ENCODE measurements at regions not wholly inside any gene's neighbourhood (a gene's known extent, or its start where the extent isn't known, plus 50 kb on each side); places are given as distances from the start of the nearest gene placed in this dataset.

DNA sequence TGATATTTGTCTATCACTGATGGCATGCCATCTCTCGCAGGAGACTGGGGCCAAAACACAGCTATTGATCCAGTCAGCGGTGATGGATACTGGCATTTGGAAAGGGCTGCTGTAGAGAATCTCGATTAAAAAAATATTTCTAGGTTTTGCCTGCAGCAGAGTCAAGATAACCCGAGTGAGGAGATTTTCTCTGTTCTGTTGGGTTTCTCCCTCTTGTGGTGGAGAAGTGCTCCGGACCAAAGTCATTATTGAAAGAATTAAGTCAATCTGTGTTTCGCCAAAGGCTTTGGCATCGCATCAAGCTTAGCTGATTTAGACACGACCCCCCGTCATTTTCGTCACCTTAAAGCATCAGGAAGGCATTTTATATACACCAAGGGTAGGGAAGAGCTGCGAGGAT, 97.1 kb upstream of the IRX2 start:
- TF ChIP-seq, protein P1, sequence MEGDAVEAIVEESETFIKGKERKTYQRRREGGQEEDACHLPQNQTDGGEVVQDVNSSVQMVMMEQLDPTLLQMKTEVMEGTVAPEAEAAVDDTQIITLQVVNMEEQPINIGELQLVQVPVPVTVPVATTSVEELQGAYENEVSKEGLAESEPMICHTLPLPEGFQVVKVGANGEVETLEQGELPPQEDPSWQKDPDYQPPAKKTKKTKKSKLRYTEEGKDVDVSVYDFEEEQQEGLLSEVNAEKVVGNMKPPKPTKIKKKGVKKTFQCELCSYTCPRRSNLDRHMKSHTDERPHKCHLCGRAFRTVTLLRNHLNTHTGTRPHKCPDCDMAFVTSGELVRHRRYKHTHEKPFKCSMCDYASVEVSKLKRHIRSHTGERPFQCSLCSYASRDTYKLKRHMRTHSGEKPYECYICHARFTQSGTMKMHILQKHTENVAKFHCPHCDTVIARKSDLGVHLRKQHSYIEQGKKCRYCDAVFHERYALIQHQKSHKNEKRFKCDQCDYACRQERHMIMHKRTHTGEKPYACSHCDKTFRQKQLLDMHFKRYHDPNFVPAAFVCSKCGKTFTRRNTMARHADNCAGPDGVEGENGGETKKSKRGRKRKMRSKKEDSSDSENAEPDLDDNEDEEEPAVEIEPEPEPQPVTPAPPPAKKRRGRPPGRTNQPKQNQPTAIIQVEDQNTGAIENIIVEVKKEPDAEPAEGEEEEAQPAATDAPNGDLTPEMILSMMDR (IDR thresholded peaks at IDR 0.05; ENCODE audit: low read depth, low read length): no peak
- H3K4me3 ChIP-seq (replicated peaks in 1 of 2; ENCODE audit: low read depth in 2 of 2, low read length in 2 of 2): no peak overlapping the region
- DNase-seq (ENCODE audit: low read depth in 2 of 2): no peak

DNA sequence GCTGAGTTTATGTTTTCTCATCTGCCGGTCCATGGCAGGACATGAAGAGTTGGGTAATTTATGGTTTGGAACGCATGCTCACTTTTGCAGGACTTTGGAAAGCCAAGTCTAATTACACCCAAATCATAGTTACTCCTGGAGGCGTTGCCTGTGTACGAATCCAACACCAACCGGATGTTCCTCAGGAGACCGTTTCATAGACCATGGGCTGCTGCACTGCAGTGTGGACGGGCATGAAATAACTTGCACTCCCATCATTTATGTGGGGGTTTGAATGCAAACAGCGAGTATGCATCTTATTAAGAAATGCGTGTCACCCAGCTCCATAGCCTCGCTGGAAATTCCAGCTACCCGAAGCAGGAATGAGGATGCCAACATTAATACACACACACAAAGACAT, 96.1 kb upstream of the IRX2 start:
- TF ChIP-seq, protein P1 (IDR thresholded peaks at IDR 0.05; ENCODE audit: low read depth, low read length): no peak
- DNase-seq (ENCODE audit: low read depth in 2 of 2): no peak
- H3K4me3 ChIP-seq (replicated peaks in 1 of 2; ENCODE audit: low read depth in 2 of 2, low read length in 2 of 2): no peak overlapping the region

DNA sequence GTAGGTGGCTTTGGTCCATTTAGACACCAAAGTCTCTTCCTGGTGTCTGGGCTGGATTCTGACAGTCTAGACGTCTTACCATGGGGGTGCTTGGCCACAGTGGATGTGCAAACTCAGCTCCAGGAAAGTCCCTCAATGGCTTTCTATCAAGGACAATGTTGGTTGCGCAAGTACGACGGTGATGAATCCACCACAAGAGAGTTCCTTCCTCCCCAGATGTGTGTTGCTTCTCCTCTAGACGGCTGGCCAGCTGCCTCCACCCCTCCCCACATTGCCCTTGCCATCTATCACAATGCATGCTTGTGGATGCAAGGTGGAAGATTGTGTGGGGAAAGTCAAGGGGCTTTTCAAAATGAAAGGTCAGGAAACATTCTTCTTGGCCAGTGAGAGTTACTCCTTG, 89.7 kb upstream of the IRX2 start:
- no peak for DNase-seq (ENCODE audit: low read depth in 2 of 2)
- no peak overlapping the region for H3K4me3 ChIP-seq (replicated peaks in 1 of 2; ENCODE audit: low read depth in 2 of 2, low read length in 2 of 2)
- TF ChIP-seq, protein P1 (IDR thresholded peaks at IDR 0.05; ENCODE audit: low read depth, low read length): no peak

- no peak overlapping the region for H3K4me3 ChIP-seq (replicated peaks in 1 of 2; ENCODE audit: low read depth in 2 of 2, low read length in 2 of 2)
- DNase-seq (ENCODE audit: low read depth in 2 of 2): no peak
- TF ChIP-seq, protein P1 (IDR thresholded peaks at IDR 0.05; ENCODE audit: low read depth, low read length): no peak
Measured at GRCh38 chr5:2840372-2840915, 89.0 kb upstream of the IRX2 start.

- no peak for DNase-seq (ENCODE audit: low read depth in 2 of 2)
Measured at GRCh38 chr5:2836133-2836532, 84.7 kb upstream of the IRX2 start.

GRCh38 chr5:2833556-2833955, 82.1 kb upstream of the IRX2 start:
- TF ChIP-seq, protein P1 (IDR thresholded peaks at IDR 0.05; ENCODE audit: low read depth, low read length): no peak
- DNase-seq (ENCODE audit: low read depth in 2 of 2): no peak
- H3K4me3 ChIP-seq (replicated peaks in 1 of 2; ENCODE audit: low read depth in 2 of 2, low read length in 2 of 2): no peak overlapping the region

More at GRCh38 chr5:2836133-2836532, 84.7 kb upstream of the IRX2 start:
- no peak overlapping the region for H3K4me3 ChIP-seq (replicated peaks in 1 of 2; ENCODE audit: low read depth in 2 of 2, low read length in 2 of 2)
- TF ChIP-seq, protein P1 (IDR thresholded peaks at IDR 0.05; ENCODE audit: low read depth, low read length): no peak

- TF ChIP-seq, protein P1 (IDR thresholded peaks at IDR 0.05; ENCODE audit: low read depth, low read length): no peak
- no peak overlapping the region for H3K4me3 ChIP-seq (replicated peaks in 1 of 2; ENCODE audit: low read depth in 2 of 2, low read length in 2 of 2)
- DNase-seq (ENCODE audit: low read depth in 2 of 2): no peak
Measured at GRCh38 chr5:2832394-2832793, 80.9 kb upstream of the IRX2 start.

Measured in cardiac fibroblast (primary cell).